ENCODE measurements at regions not wholly inside any gene's neighbourhood (a gene's known extent, or its start where the extent isn't known, plus 50 kb on each side); places are given as distances from the start of the nearest gene placed in this dataset.

DNA sequence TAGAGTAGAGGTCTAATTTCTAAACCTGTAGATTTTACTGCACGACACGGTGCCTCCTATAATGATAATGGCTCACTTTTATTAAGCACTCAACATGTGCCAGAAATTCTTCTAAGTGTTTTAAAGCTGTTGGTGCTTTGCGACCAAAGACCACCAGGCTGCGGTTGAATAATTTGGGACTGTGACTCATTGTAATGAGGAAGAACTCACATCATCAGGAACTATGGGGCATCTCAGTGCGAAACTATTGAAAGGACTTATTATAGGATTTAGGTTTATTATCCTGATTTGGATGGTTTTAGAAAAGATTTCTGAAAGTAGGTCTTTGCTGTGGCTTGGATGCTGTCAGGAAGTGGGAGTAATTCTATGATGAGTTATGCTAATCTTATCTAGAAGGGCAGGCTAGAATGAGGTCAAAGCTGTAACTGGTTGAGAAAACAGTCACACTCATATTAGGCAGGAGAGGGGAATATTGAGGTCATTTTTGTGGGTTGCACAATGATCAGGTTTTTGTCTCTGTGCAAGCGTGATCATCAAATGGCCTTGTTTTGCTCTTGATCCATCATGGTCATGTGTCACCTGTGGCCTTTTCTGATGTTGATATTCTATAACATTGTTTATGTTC lies 266.8 kb downstream of the PCDH20 start:
- Histone ChIP-seq H3K27me3 (ENCODE audit: control insufficient read depth, insufficient read depth, low read length) (no peaks in the 10 kb centered on the region), H3K4me3 (ENCODE audit: low read length) (no peak overlapping the region), H3K4me1 (ENCODE audit: control insufficient read depth, insufficient read depth, low read length) (no peaks in the 10 kb centered on the region), H3K9ac (ENCODE audit: low read length) (no peak overlapping the region), H3K27ac (ENCODE audit: low read depth, low read length) (no peak overlapping the region), H3K36me3 (ENCODE audit: control insufficient read depth, insufficient read depth, low read length) (no peaks in the 10 kb centered on the region)

DNA sequence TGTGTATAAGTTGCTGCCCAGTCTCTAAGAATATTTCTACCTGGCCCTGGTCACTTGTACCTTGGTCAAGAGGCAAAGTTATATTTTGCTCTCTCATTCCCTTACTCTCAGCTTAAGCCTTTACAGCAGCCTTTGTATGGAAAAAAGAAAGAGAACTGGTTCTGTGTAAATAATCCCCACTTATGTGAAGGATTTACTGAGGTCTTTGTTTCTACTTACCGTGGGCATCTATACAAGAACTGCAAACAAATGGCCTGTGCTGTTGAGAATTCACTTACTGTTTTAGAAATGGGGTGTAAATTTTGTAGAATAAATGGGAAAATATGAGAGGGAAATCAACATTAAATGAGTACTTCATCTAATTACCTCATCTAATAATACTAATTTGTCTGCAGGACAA lies 267.4 kb downstream of the PCDH20 start:
- Histone ChIP-seq H3K4me3 (ENCODE audit: low read length) (no peak overlapping the region), H3K27ac (ENCODE audit: low read depth, low read length) (no peak overlapping the region), H3K4me1 (ENCODE audit: control insufficient read depth, insufficient read depth, low read length) (no peaks in the 10 kb centered on the region), H3K36me3 (ENCODE audit: control insufficient read depth, insufficient read depth, low read length) (no peaks in the 10 kb centered on the region), H3K27me3 (ENCODE audit: control insufficient read depth, insufficient read depth, low read length) (no peaks in the 10 kb centered on the region), H3K9ac (ENCODE audit: low read length) (no peak overlapping the region)

DNA sequence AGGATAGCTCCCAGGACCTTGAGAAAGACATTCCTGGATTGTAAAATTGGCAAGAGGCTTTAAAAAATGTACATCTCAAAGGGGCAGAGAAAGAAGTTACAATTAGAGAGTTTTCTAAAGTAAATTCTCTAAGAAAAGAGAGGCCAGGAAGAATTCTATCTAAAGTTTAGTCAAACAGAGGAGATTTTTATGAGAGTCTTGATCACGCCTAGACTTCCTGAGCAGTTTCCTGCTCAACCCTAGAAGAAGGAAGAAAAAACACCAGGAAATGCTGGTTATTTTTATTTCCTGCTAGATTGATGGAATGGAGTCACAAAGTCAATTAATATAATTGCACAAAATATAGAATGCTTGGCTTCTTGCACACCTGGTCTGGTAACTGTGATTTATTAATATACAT lies 269.1 kb downstream of the PCDH20 start:
- H3K9ac ChIP-seq (ENCODE audit: low read length): no peak overlapping the region
- H3K27me3 ChIP-seq (ENCODE audit: control insufficient read depth, insufficient read depth, low read length): no peaks in the 10 kb centered on the region
- no peaks in the 10 kb centered on the region for H3K4me1 ChIP-seq (ENCODE audit: control insufficient read depth, insufficient read depth, low read length)
- no peak overlapping the region for H3K4me3 ChIP-seq (ENCODE audit: low read length)
- H3K27ac ChIP-seq (ENCODE audit: low read depth, low read length): no peak overlapping the region
- no peaks in the 10 kb centered on the region for H3K36me3 ChIP-seq (ENCODE audit: control insufficient read depth, insufficient read depth, low read length)

DNA sequence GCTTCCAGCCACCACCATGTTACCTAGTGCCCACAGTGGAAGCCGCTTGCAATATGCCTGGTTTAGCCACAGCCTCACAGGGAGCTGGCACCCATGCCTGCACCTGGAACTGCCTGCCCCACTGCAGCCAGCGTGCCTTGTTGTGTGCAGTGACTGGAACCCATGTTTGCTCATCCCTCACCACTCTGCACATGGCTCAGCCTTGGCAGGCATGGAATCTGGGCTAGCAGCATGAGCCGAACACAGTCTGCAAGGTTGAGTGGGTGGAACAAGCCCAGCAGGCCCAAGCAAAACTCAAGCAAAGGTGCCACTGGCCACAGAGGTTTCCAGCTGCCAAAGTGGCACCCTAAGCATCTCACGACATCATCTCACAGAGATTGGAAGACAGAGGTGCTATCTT lies 269.5 kb downstream of the PCDH20 start:
- Histone ChIP-seq H3K9ac (ENCODE audit: low read length) (no peak overlapping the region), H3K36me3 (ENCODE audit: control insufficient read depth, insufficient read depth, low read length) (no peaks in the 10 kb centered on the region), H3K27ac (ENCODE audit: low read depth, low read length) (no peak overlapping the region), H3K4me1 (ENCODE audit: control insufficient read depth, insufficient read depth, low read length) (no peaks in the 10 kb centered on the region), H3K4me3 (ENCODE audit: low read length) (no peak overlapping the region), H3K27me3 (ENCODE audit: control insufficient read depth, insufficient read depth, low read length) (no peaks in the 10 kb centered on the region)

DNA sequence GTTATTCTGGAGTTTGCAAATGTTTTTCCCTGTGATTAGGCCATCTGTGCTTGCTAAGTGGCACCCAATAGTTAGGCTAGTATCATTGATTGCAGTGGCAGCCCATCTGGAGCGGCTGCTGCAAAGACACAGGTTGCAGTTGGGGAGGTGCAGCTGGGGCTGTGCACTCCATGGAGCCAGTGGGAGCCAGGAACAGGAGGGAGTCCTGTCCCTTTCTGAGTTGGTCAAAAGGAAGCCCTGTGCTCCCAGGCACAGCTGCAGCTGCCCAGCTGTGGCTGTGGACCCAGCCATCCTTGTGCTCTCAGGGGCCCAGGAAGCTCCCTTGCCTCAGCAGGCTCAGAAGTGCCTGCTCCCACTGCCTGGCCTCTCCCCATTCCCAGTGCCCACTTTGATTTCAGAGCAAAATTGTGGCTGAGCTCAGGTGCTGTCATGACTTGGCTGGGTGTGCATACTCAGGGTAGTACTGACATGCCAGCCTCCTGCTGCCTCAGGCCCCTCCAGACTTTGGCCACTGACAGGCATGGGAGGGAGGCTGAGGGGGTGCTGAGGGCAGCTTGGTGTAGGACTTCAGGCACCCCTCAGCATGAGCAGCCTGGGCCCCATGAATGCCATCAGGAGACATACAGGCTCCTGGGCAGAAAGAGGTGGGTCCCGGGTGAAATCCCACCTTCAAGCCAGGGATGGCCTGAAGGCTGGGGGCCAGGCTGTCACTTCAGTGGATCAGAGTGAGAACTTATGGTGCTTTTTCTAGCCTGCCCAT lies 270.6 kb downstream of the PCDH20 start:
- H3K9ac ChIP-seq (ENCODE audit: low read length): no peak overlapping the region
- no peak overlapping the region for H3K27ac ChIP-seq (ENCODE audit: low read depth, low read length)
- no peaks in the 10 kb centered on the region for H3K27me3 ChIP-seq (ENCODE audit: control insufficient read depth, insufficient read depth, low read length)
- no peak overlapping the region for H3K4me3 ChIP-seq (ENCODE audit: low read length)
- no peaks in the 10 kb centered on the region for H3K36me3 ChIP-seq (ENCODE audit: control insufficient read depth, insufficient read depth, low read length)
- H3K4me1 ChIP-seq (ENCODE audit: control insufficient read depth, insufficient read depth, low read length): no peaks in the 10 kb centered on the region

DNA sequence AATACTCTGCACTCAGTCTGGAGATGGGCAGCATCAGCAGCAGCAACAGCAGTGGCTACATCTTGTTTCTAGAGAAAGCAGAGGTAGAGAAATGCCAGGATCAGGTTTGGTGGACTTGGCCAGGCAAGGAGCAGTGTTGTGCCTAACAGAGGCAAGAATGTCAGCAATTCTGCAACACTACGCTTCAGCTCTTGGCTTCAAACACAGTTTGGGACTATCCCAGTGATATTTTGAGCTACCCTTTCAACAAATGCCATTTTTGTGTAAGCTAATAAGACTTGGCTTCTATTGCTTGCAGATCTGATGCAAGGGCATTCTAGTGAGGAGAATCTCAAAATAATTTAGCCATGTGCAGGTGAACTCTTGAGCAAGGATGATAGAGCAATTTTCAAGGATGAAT lies 271.3 kb downstream of the PCDH20 start:
- H3K9ac ChIP-seq (ENCODE audit: low read length): no peak overlapping the region
- H3K4me3 ChIP-seq (ENCODE audit: low read length): no peak overlapping the region
- no peaks in the 10 kb centered on the region for H3K4me1 ChIP-seq (ENCODE audit: control insufficient read depth, insufficient read depth, low read length)
- H3K36me3 ChIP-seq (ENCODE audit: control insufficient read depth, insufficient read depth, low read length): no peaks in the 10 kb centered on the region
- no peak overlapping the region for H3K27ac ChIP-seq (ENCODE audit: low read depth, low read length)
- no peaks in the 10 kb centered on the region for H3K27me3 ChIP-seq (ENCODE audit: control insufficient read depth, insufficient read depth, low read length)

DNA sequence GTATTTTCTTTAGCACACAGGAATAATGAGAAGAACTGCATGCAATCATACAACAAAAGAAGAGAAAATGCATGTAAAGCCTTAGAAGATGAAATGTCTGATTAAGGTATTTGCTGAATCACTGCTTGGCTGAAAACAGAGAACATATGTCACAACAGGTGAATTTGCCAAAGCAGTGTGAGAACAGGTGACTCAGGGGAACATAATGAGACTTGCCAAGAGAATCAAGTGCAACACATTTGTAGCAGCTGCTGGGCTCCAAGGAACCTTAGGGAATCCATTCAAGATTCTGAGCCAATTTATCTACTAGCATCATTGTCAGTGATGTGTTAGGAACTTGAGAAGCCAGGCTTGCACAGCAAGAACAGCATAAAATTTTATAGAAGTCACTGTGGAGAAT lies 273.1 kb downstream of the PCDH20 start:
- Histone ChIP-seq H3K36me3 (ENCODE audit: control insufficient read depth, insufficient read depth, low read length) (no peaks in the 10 kb centered on the region), H3K9ac (ENCODE audit: low read length) (no peak overlapping the region), H3K27me3 (ENCODE audit: control insufficient read depth, insufficient read depth, low read length) (no peaks in the 10 kb centered on the region), H3K4me3 (ENCODE audit: low read length) (no peak overlapping the region), H3K4me1 (ENCODE audit: control insufficient read depth, insufficient read depth, low read length) (no peaks in the 10 kb centered on the region), H3K27ac (ENCODE audit: low read depth, low read length) (no peak overlapping the region)

DNA sequence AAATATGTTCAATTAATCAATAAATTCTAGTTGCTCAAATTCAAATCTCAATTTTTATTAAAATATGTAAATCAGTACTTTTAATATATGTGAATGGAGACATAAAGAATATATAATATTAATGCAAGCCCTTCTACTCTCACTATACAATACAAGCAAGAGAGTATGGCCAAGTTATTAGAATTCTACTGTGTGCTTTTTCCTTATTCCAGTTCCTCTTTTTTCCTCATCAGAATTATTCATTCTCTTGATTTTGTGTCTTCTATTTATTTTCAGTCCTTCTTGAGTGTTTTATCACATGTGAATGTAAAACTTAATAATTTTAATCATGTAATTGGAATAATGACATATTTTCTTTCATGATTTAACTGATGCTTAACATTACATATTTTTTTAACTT lies 276.8 kb downstream of the PCDH20 start:
- H3K9ac ChIP-seq (ENCODE audit: low read length): no peak overlapping the region
- H3K27ac ChIP-seq (ENCODE audit: low read depth, low read length): no peak overlapping the region
- no peaks in the 10 kb centered on the region for H3K36me3 ChIP-seq (ENCODE audit: control insufficient read depth, insufficient read depth, low read length)
- H3K4me3 ChIP-seq (ENCODE audit: low read length): no peak overlapping the region
- H3K4me1 ChIP-seq (ENCODE audit: control insufficient read depth, insufficient read depth, low read length): no peaks in the 10 kb centered on the region
- no peaks in the 10 kb centered on the region for H3K27me3 ChIP-seq (ENCODE audit: control insufficient read depth, insufficient read depth, low read length)

DNA sequence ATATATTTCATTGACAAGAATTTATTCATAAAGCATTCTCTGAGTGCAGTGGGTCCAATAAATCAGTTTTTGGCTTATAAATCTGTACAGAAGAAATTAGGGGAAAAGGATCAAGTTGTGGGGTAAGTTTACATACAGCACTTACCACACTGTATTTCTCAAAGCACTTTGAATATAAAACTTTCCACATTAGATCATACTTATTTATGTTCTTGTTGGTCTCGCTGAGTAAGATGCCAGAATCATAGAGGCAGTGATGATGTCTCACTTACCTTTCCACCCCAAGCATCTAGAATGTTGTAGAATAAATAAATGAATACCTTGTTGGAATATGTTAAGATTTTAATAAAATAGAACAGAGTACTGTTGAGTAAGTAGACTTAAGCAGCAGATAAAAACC lies 279.1 kb downstream of the PCDH20 start:
- Histone ChIP-seq H3K27me3 (ENCODE audit: control insufficient read depth, insufficient read depth, low read length) (no peaks in the 10 kb centered on the region), H3K36me3 (ENCODE audit: control insufficient read depth, insufficient read depth, low read length) (no peaks in the 10 kb centered on the region), H3K4me3 (ENCODE audit: low read length) (no peak overlapping the region), H3K4me1 (ENCODE audit: control insufficient read depth, insufficient read depth, low read length) (no peaks in the 10 kb centered on the region), H3K9ac (ENCODE audit: low read length) (no peak overlapping the region), H3K27ac (ENCODE audit: low read depth, low read length) (no peak overlapping the region)

DNA sequence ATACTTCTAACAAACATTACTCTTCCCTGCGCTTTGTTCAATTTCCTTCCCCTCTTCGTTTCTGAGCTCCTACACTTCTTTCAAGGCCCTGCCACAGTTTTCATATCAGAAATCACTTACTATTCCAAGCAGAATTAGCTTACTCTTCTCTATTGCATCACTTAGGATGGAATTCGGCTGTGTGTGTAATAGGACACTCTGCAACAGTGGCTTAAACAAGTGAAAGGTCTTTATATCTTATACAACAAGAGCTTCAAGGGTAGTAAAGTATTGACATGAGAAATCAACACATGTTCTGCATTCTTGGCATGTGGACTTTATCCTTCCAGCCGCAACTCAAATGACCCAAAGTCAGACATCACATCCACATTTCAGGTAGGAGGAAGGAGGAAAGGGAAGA lies 279.6 kb downstream of the PCDH20 start:
- no peaks in the 10 kb centered on the region for H3K27me3 ChIP-seq (ENCODE audit: control insufficient read depth, insufficient read depth, low read length)
- H3K4me3 ChIP-seq (ENCODE audit: low read length): no peak overlapping the region
- H3K4me1 ChIP-seq (ENCODE audit: control insufficient read depth, insufficient read depth, low read length): no peaks in the 10 kb centered on the region
- H3K27ac ChIP-seq (ENCODE audit: low read depth, low read length): no peak overlapping the region
- no peak overlapping the region for H3K9ac ChIP-seq (ENCODE audit: low read length)
- no peaks in the 10 kb centered on the region for H3K36me3 ChIP-seq (ENCODE audit: control insufficient read depth, insufficient read depth, low read length)

DNA sequence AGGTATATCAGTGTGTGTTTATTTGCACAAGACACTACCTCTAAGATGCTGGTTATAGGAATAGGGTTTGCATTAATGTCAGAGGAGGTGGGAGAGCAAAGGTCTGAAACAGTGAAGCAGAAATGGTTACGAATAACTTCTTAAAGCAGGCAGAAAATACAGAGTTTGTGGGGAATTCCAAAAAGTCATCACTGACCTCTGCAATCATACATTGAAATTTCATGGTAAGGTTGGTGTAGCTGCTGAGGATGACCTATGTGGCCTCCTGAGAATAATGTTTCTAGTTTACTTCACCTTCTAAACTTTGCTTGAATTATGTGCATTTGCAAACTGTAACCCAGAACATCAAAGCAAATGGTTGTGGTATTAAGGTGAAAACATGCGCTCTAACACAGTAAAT lies 280.1 kb downstream of the PCDH20 start:
- no peak overlapping the region for H3K27ac ChIP-seq (ENCODE audit: low read depth, low read length)
- no peak overlapping the region for H3K9ac ChIP-seq (ENCODE audit: low read length)
- no peaks in the 10 kb centered on the region for H3K36me3 ChIP-seq (ENCODE audit: control insufficient read depth, insufficient read depth, low read length)
- no peaks in the 10 kb centered on the region for H3K27me3 ChIP-seq (ENCODE audit: control insufficient read depth, insufficient read depth, low read length)
- no peaks in the 10 kb centered on the region for H3K4me1 ChIP-seq (ENCODE audit: control insufficient read depth, insufficient read depth, low read length)
- no peak overlapping the region for H3K4me3 ChIP-seq (ENCODE audit: low read length)

DNA sequence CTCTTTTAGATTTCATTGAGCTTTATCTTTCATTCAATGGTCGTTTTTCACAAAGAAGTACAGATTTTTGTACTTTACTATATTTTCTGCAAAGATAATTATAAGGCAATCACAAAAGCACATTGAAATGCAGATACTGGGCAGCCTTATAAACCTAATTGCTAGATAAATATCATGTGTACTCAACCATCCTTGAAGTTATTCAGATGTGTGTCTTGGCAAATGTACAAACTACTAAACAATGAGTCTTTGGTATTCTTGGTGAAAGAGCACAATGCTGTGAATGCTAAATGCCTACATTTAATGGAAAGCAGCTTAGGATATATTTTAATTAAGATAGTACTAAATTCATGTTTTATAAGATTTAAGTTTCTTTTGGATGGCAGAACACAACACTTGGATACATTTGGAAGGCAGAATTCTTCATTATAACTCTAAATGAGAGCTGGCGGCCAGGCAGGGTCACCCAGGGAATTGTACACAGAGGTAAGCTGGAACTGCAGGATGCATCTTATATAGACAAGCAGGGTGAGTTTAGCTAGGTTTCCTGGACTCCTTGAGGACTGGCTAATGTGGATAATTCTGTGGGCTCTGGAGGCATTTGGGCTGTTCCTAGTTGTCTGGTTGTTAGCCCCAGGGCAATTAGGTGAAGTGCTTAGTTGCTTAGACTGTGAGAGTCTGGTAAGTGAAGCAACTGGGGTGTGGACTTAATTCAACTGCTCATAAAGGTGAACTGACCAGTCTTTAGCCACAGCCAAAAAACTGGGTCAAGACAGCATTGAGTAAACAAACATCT lies 286.6 kb downstream of the PCDH20 start:
- no peaks in the 10 kb centered on the region for H3K36me3 ChIP-seq (ENCODE audit: control insufficient read depth, insufficient read depth, low read length)
- no peaks in the 10 kb centered on the region for H3K27me3 ChIP-seq (ENCODE audit: control insufficient read depth, insufficient read depth, low read length)
- no peak overlapping the region for H3K9ac ChIP-seq (ENCODE audit: low read length)
- no peaks in the 10 kb centered on the region for H3K4me1 ChIP-seq (ENCODE audit: control insufficient read depth, insufficient read depth, low read length)
- no peak overlapping the region for H3K27ac ChIP-seq (ENCODE audit: low read depth, low read length)
- no peak overlapping the region for H3K4me3 ChIP-seq (ENCODE audit: low read length)

Measured in rectal smooth muscle tissue (tissue), 1 donor.